ENCODE measurements at regions not wholly inside any gene's neighbourhood (a gene's known extent, or its start where the extent isn't known, plus 50 kb on each side); places are given as distances from the start of the nearest gene placed in this dataset.

DNA sequence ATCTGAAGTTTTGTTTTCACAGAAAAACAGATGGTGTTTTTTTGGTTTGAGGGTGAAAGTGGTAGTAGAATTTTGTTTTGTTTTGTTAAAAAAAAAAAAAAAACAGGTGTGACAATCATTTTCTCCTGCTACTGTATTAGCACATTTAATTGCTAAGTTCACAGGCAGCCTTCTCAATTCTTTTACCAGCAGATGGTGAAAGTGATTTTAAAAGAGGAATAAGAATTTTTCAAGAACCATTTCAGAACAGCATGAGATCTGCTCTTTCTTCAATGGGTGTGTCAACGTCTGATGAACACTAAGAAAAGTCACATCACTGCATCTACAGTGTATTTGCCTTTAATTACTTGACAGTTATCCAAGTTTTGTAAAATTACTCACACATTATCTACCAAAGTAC is 303.7 kb upstream of the USP15 start:
- no peak for TF ChIP-seq EZH2 (IDR thresholded peaks at IDR 0.05; ENCODE audit: low read length, missing control alignments)
- TF ChIP-seq, protein P1, sequence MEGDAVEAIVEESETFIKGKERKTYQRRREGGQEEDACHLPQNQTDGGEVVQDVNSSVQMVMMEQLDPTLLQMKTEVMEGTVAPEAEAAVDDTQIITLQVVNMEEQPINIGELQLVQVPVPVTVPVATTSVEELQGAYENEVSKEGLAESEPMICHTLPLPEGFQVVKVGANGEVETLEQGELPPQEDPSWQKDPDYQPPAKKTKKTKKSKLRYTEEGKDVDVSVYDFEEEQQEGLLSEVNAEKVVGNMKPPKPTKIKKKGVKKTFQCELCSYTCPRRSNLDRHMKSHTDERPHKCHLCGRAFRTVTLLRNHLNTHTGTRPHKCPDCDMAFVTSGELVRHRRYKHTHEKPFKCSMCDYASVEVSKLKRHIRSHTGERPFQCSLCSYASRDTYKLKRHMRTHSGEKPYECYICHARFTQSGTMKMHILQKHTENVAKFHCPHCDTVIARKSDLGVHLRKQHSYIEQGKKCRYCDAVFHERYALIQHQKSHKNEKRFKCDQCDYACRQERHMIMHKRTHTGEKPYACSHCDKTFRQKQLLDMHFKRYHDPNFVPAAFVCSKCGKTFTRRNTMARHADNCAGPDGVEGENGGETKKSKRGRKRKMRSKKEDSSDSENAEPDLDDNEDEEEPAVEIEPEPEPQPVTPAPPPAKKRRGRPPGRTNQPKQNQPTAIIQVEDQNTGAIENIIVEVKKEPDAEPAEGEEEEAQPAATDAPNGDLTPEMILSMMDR (conservative IDR thresholded peaks at IDR 0.05 in 1 of 2, IDR thresholded peaks at IDR 0.05 in 1 of 2; ENCODE audit: low read depth in 1 of 2, low read length in 2 of 2) = no peak

All from fibroblast of lung (primary cell).